ENCODE measurements at regions not wholly inside any gene's neighbourhood (a gene's known extent, or its start where the extent isn't known, plus 50 kb on each side); places are given as distances from the start of the nearest gene placed in this dataset.

GRCh38 chr16:86018941-86019340 is 120.0 kb downstream of the IRF8 start:
- Histone ChIP-seq H3K4me1 (ENCODE audit: control insufficient read depth in 1 of 2, insufficient read depth in 1 of 2, low read depth in 1 of 2, low read length in 1 of 2) (peaks cover 0 to 12% of the 10 kb centered on the region in 2 experiments), H3K27me3 (peaks cover 50% of the 10 kb centered on the region), H3K4me3 (ENCODE audit: low read depth in 1 of 2, low read length in 1 of 2) (no peak overlapping the region), H3K27ac (no peak overlapping the region), H3K36me3 (no peaks in the 10 kb centered on the region), H3K9me3 (no peaks in the 10 kb centered on the region)
- TF ChIP-seq CTCF (IDR thresholded peaks at IDR 0.05): no peak

- Histone ChIP-seq H3K4me1 (ENCODE audit: control insufficient read depth in 1 of 2, insufficient read depth in 1 of 2, low read depth in 1 of 2, low read length in 1 of 2) (peaks cover 0 to 12% of the 10 kb centered on the region in 2 experiments), H3K9me3 (no peaks in the 10 kb centered on the region), H3K27ac (no peak overlapping the region), H3K4me3 (ENCODE audit: low read depth in 1 of 2, low read length in 1 of 2) (no peak overlapping the region), H3K27me3 (peaks cover 50% of the 10 kb centered on the region), H3K36me3 (no peaks in the 10 kb centered on the region)
- no peak for TF ChIP-seq CTCF (IDR thresholded peaks at IDR 0.05)
These were observed 120.6 kb downstream of the IRF8 start for GRCh38 chr16:86019446-86020047.

GRCh38 chr16:86020971-86021370 is 122.0 kb downstream of the IRF8 start:
- no peaks in the 10 kb centered on the region for H3K36me3 ChIP-seq
- peaks cover 0 to 12% of the 10 kb centered on the region in 2 experiments for H3K4me1 ChIP-seq (ENCODE audit: control insufficient read depth in 1 of 2, insufficient read depth in 1 of 2, low read depth in 1 of 2, low read length in 1 of 2)
- peaks cover 43% of the 10 kb centered on the region for H3K27me3 ChIP-seq
- H3K4me3 ChIP-seq (ENCODE audit: low read depth in 1 of 2, low read length in 1 of 2): no peak overlapping the region
- TF ChIP-seq CTCF (IDR thresholded peaks at IDR 0.05): no peak
- no peak overlapping the region for H3K27ac ChIP-seq
- no peaks in the 10 kb centered on the region for H3K9me3 ChIP-seq

- Histone ChIP-seq H3K36me3 (no peaks in the 10 kb centered on the region), H3K4me1 (ENCODE audit: control insufficient read depth in 1 of 2, insufficient read depth in 1 of 2, low read depth in 1 of 2, low read length in 1 of 2) (peaks cover 0 to 6% of the 10 kb centered on the region in 2 experiments), H3K27me3 (peaks cover 40% of the 10 kb centered on the region), H3K27ac (no peak overlapping the region), H3K4me3 (ENCODE audit: low read depth in 1 of 2, low read length in 1 of 2) (no peak overlapping the region), H3K9me3 (no peaks in the 10 kb centered on the region)
- no peak for TF ChIP-seq CTCF (IDR thresholded peaks at IDR 0.05)
These were observed 123.5 kb downstream of the IRF8 start for GRCh38 chr16:86022381-86022960.

GRCh38 chr16:86024210-86024609 is 125.2 kb downstream of the IRF8 start:
- no peak overlapping the region for H3K27ac ChIP-seq
- H3K27me3 ChIP-seq: peaks cover 35% of the 10 kb centered on the region
- no peaks in the 10 kb centered on the region for H3K9me3 ChIP-seq
- no peaks in the 10 kb centered on the region for H3K4me1 ChIP-seq (ENCODE audit: control insufficient read depth in 1 of 2, insufficient read depth in 1 of 2, low read depth in 1 of 2, low read length in 1 of 2)
- H3K36me3 ChIP-seq: no peaks in the 10 kb centered on the region
- H3K4me3 ChIP-seq (ENCODE audit: low read depth in 1 of 2, low read length in 1 of 2): no peak overlapping the region
- no peak for TF ChIP-seq CTCF (IDR thresholded peaks at IDR 0.05)

Measured in neutrophil (primary cell).